IMR-90 (cell line): ENCODE measurements at regions not wholly inside any gene's neighbourhood (a gene's known extent, or its start where the extent isn't known, plus 50 kb on each side); places are given as distances from the start of the nearest gene placed in this dataset.

Experiments
- RCOR1 ChIP-seq: IDR thresholded peaks from 2 replicates; pipeline ENCODE4 v1.6.1; 2012; ENCODE audit warnings: mild to moderate bottlenecking, low read length, improper control_type of control experiment; ENCODE audit not compliant: insufficient replicate concordance
- TF ChIP-seq, protein P1 (sequence below): fragments of 150-350 bp; IDR thresholded peaks from 2 replicates; pipeline ENCODE4 v1.6.1; 2017; ENCODE audit warnings: mild to moderate bottlenecking, antibody characterized with exemption, low read length, low read depth

DNA sequence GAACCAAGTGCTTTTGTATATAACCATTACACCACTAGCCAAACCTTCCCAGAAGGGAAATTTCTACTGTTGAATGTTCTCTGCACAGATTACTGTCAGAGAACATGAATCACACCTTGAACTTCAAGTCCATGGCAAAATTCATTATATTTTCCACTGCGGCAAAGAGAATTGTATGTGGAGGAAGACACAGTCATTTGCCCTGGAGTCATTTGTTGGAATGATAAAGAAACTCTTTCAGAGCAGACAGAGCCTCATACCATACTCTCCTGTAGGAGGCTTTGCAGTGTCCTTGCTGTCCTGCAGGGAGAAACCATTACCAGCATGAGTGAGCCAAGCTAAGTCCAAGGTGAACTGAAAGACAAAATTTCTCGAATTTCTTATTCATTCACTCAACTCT is 369.0 kb downstream of the ARHGEF28 start:
- TF ChIP-seq RCOR1, result no peak
- TF ChIP-seq, protein P1, sequence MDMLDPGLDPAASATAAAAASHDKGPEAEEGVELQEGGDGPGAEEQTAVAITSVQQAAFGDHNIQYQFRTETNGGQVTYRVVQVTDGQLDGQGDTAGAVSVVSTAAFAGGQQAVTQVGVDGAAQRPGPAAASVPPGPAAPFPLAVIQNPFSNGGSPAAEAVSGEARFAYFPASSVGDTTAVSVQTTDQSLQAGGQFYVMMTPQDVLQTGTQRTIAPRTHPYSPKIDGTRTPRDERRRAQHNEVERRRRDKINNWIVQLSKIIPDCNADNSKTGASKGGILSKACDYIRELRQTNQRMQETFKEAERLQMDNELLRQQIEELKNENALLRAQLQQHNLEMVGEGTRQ, result no peak
